BJ (cell line): ENCODE measurements at regions not wholly inside any gene's neighbourhood (a gene's known extent, or its start where the extent isn't known, plus 50 kb on each side); places are given as distances from the start of the nearest gene placed in this dataset.

Experiments used
- CTCF ChIA-PET: fragments of 350-600 bp; formaldehyde crosslinking; extraction: SDS; loops from one replicate; lab custom pipeline; 2021; ENCODE audit warnings: antibody characterized with exemption, inconsistent platforms; lab: Yijun Ruan, JAX
- POLR2A ChIA-PET: fragments of 300-600 bp; sonication (Branson Sonifier 250); formaldehyde crosslinking; extraction: SDS; loops from one replicate; lab custom pipeline; 2021; ENCODE audit warnings: antibody characterized with exemption; lab: Charles Lee
- DNase-seq: peaks from one replicate; pipeline ENCODE4 v3.0.0-alpha.2; 2011; ENCODE audit warnings: low read depth
- H3K27me3 ChIP-seq: 2 replicates; pipeline ENCODE4 v1.6.0; 2011; ENCODE audit warnings: low read length; ENCODE audit not compliant: control insufficient read depth, insufficient read depth
- H3K36me3 ChIP-seq: 2 replicates; pipeline ENCODE4 v1.5.1; 2011; ENCODE audit warnings: low read length; ENCODE audit not compliant: control insufficient read depth, insufficient read depth
- H3K4me3 ChIP-seq: 2 replicates; pipeline ENCODE4 v1.5.1; 2011; ENCODE audit warnings: low read depth, mild to moderate bottlenecking, control low read depth, low read length
- TF ChIP-seq, protein P1 (sequence below): IDR thresholded peaks from 2 replicates; pipeline ENCODE4 v1.5.1; 2011; ENCODE audit warnings: low read depth, mild to moderate bottlenecking, control low read depth, inconsistent platforms, low read length, moderate library complexity; ENCODE audit not compliant: insufficient read depth

GRCh38 chr1:191912517-191912916 lies 245.7 kb upstream of the RGS18 start:
- DNase-seq = no peak
- Histone ChIP-seq H3K27me3 (no peaks in the 10 kb centered on the region), H3K36me3 (no peaks in the 10 kb centered on the region), H3K4me3 (no peak overlapping the region)
- TF ChIP-seq, protein P1, sequence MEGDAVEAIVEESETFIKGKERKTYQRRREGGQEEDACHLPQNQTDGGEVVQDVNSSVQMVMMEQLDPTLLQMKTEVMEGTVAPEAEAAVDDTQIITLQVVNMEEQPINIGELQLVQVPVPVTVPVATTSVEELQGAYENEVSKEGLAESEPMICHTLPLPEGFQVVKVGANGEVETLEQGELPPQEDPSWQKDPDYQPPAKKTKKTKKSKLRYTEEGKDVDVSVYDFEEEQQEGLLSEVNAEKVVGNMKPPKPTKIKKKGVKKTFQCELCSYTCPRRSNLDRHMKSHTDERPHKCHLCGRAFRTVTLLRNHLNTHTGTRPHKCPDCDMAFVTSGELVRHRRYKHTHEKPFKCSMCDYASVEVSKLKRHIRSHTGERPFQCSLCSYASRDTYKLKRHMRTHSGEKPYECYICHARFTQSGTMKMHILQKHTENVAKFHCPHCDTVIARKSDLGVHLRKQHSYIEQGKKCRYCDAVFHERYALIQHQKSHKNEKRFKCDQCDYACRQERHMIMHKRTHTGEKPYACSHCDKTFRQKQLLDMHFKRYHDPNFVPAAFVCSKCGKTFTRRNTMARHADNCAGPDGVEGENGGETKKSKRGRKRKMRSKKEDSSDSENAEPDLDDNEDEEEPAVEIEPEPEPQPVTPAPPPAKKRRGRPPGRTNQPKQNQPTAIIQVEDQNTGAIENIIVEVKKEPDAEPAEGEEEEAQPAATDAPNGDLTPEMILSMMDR = no peak
- ChIA-PET CTCF (no interaction called here), POLR2A (no interaction called here)

- H3K36me3 ChIP-seq = no peaks in the 10 kb centered on the region
- CTCF ChIA-PET = no interaction called here
- H3K4me3 ChIP-seq = no peak overlapping the region
- TF ChIP-seq, protein P1 = no peak
- POLR2A ChIA-PET = no interaction called here
- H3K27me3 ChIP-seq = no peaks in the 10 kb centered on the region
- no peak for DNase-seq
Measured at GRCh38 chr1:191913260-191913977, 244.8 kb upstream of the RGS18 start.

GRCh38 chr1:191929383-191929782 lies 228.9 kb upstream of the RGS18 start:
- TF ChIP-seq, protein P1 = no peak
- ChIA-PET POLR2A (no interaction called here), CTCF (no interaction called here)
- no peaks in the 10 kb centered on the region for H3K27me3 ChIP-seq
- DNase-seq = no peak
- H3K36me3 ChIP-seq = no peaks in the 10 kb centered on the region
- no peak overlapping the region for H3K4me3 ChIP-seq

DNA sequence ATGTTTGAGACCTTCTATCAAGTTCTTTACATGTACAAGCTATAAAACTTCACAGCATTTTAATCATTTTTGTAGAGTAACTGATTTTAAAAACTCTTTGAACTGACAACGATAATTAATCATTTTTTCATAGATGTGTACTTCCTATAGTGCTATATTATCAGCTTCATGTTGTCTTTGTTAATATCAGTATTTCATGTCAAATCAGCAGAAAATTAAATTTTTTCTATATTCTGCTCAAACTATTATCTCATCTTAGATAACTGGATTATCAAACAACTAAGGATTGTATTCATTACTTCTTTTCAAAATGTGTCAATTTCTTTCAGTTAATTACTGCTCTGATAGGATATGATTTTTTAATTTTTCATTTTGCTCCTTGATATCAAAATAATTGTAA lies 214.6 kb upstream of the RGS18 start:
- DNase-seq = no peak
- Histone ChIP-seq H3K27me3 (no peaks in the 10 kb centered on the region), H3K4me3 (no peak overlapping the region), H3K36me3 (no peaks in the 10 kb centered on the region)
- CTCF ChIA-PET = no interaction called here
- POLR2A ChIA-PET = no interaction called here
- TF ChIP-seq, protein P1 = no peak

- H3K4me3 ChIP-seq = no peak overlapping the region
- ChIA-PET POLR2A (no interaction called here), CTCF (interaction anchor here (1.2 kb wide), 1 partner anchor 11 kb away, joined by 3 read pairs; no protein-coding TSS in a partner anchor)
- H3K27me3 ChIP-seq = no peaks in the 10 kb centered on the region
- TF ChIP-seq, protein P1 = no peak
- no peak for DNase-seq
- H3K36me3 ChIP-seq = no peaks in the 10 kb centered on the region
Measured at GRCh38 chr1:191953526-191953925, 204.7 kb upstream of the RGS18 start.
